Spleen (tissue), 11 donors: ENCODE measurements at regions not wholly inside any gene's neighbourhood (a gene's known extent, or its start where the extent isn't known, plus 50 kb on each side); places are given as distances from the start of the nearest gene placed in this dataset.

ENCODE experiments used
- DNase-seq: peaks from one replicate; pipeline ENCODE4 v3.0.0-alpha.2; 2020
- H3K27ac ChIP-seq, 8 donors: fragments of 200-600 bp; sonication (generic) in 7 of 8; 1 replicate in 4 of 8; 2 replicates in 4 of 8; pipeline versions ENCODE4 v1.5.0 to v1.8.0; 2016 to 2021; ENCODE audit warnings: inconsistent platforms in 4 of 8, mild to moderate bottlenecking in 4 of 8, moderate library complexity in 1 of 8
- H3K27me3 ChIP-seq, 7 donors: fragments of 200-600 bp; sonication (generic) in 6 of 7; replicated peaks in 1 of 7; 1 replicate in 4 of 7; 2 replicates in 3 of 7; pipeline versions ENCODE4 v1.5.0 to v1.8.0; 2016 to 2021; ENCODE audit warnings: inconsistent platforms in 3 of 7, mild to moderate bottlenecking in 1 of 7
- H3K36me3 ChIP-seq, 6 donors: fragments of 200-600 bp; sonication (generic) in 5 of 6; 1 replicate in 4 of 6; 2 replicates in 2 of 6; pipeline versions ENCODE4 v1.5.0 to v1.8.0; 2016 to 2021; ENCODE audit warnings: inconsistent platforms in 2 of 6
- H3K4me1 ChIP-seq, 6 donors: fragments of 200-600 bp; sonication (generic) in 5 of 6; 1 replicate in 3 of 6; 2 replicates in 3 of 6; pipeline versions ENCODE4 v1.5.0 to v1.8.0; 2016 to 2021; ENCODE audit warnings: inconsistent platforms in 3 of 6
- H3K4me3 ChIP-seq, 8 donors: fragments of 200-600 bp; sonication (generic) in 7 of 8; 1 replicate in 4 of 8; 2 replicates in 4 of 8; pipeline versions ENCODE4 v1.5.0 to v1.8.0; 2016 to 2021; ENCODE audit warnings: inconsistent platforms in 4 of 8, mild to moderate bottlenecking in 4 of 8, moderate library complexity in 2 of 8
- H3K9me3 ChIP-seq, 8 donors: fragments of 200-600 bp; sonication (generic) in 7 of 8; 1 replicate in 4 of 8; 2 replicates in 4 of 8; pipeline versions ENCODE4 v1.5.0 to v1.8.0; 2016 to 2021; ENCODE audit warnings: inconsistent platforms in 4 of 8
- POLR2A ChIP-seq, 3 donors: fragments of 450-650 bp; IDR thresholded peaks; one replicate each; pipeline ENCODE4 v1.5.1; 2017; ENCODE audit warnings: antibody characterized with exemption in 3 of 3, mild to moderate bottlenecking in 1 of 3
- POLR2AphosphoS5 ChIP-seq, 3 donors: sonication (generic); formaldehyde crosslinking; IDR thresholded peaks; one replicate each; pipeline ENCODE4 v1.5.1; 2017; ENCODE audit warnings: antibody characterized with exemption in 3 of 3
- WGBS, 5 donors: extraction: QIAGEN DNeasy Blood & Tissue Kit in 3 of 5; methylation state at CpG; one replicate each; pipeline versions ENCODE4 v1.1.5 to v1.1.7; 2013 to 2018; 5-methylcytosine and 5-hydroxymethylcytosine counted together
- intact Hi-C: fragments of 100-400 bp; cut with DNase I; formaldehyde crosslinking; loops from one replicate; pipeline ENCODE4 v1.15.0; 2023; ENCODE audit warnings: low total_unique reads
- TF ChIP-seq, protein P1 (sequence below), 11 experiments: fragments of 200-600 bp in 7 of 11; fragments of 450-650 bp in 4 of 11; sonication (generic) in 4 of 11; IDR thresholded peaks in 8 of 11; conservative IDR thresholded peaks in 3 of 11; 1 replicate in 7 of 11; 2 replicates in 4 of 11; pipeline versions ENCODE4 v1.4.0 to v1.8.0; 2016 to 2021; ENCODE audit warnings: antibody characterized with exemption in 11 of 11, inconsistent platforms in 4 of 11, mild to moderate bottlenecking in 1 of 11
- donor health status: healthy with polysubstance abuse.
- donor health status: DM: no; HTN: no; CAD: no; lungs with moderate emphysema.
- donor health status: DM: no; HTN: no; CAD: no.
- donor health status: Bipolar disorder and iron deficiency.
- donor health status: healthy.
- donor health status: DM: no; HTN: no; CAD: no.
- donor health status: DM: yes; HTN: yes; CAD: no.

- H3K27ac ChIP-seq: no peak overlapping the region
- 80 to 94% (median 84%) methylated on average over 2 of the region's 2 CpGs for WGBS, 5 donors
- no peaks in the 10 kb centered on the region for H3K36me3 ChIP-seq
- no peaks in the 10 kb centered on the region for H3K9me3 ChIP-seq
- intact Hi-C loops: no loop called here
- DNase-seq: no peak
- H3K4me3 ChIP-seq: no peak overlapping the region
- no peaks in the 10 kb centered on the region for H3K27me3 ChIP-seq
- H3K4me1 ChIP-seq: no peaks in the 10 kb centered on the region
- TF ChIP-seq POLR2AphosphoS5 (IDR thresholded peaks at IDR 0.05) (no peak), POLR2A (IDR thresholded peaks at IDR 0.05) (no peak)
- TF ChIP-seq, protein P1, sequence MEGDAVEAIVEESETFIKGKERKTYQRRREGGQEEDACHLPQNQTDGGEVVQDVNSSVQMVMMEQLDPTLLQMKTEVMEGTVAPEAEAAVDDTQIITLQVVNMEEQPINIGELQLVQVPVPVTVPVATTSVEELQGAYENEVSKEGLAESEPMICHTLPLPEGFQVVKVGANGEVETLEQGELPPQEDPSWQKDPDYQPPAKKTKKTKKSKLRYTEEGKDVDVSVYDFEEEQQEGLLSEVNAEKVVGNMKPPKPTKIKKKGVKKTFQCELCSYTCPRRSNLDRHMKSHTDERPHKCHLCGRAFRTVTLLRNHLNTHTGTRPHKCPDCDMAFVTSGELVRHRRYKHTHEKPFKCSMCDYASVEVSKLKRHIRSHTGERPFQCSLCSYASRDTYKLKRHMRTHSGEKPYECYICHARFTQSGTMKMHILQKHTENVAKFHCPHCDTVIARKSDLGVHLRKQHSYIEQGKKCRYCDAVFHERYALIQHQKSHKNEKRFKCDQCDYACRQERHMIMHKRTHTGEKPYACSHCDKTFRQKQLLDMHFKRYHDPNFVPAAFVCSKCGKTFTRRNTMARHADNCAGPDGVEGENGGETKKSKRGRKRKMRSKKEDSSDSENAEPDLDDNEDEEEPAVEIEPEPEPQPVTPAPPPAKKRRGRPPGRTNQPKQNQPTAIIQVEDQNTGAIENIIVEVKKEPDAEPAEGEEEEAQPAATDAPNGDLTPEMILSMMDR (IDR thresholded peaks at IDR 0.05 in 8 of 11, conservative IDR thresholded peaks at IDR 0.05 in 3 of 11): no peak
Measured at GRCh38 chr17:71934520-71934919, 186.3 kb upstream of the SOX9 start.

- no peaks in the 10 kb centered on the region for H3K9me3 ChIP-seq
- H3K36me3 ChIP-seq: no peaks in the 10 kb centered on the region
- no peak overlapping the region for H3K27ac ChIP-seq
- DNase-seq: no peak
- TF ChIP-seq POLR2A (IDR thresholded peaks at IDR 0.05) (no peak), POLR2AphosphoS5 (IDR thresholded peaks at IDR 0.05) (no peak)
- TF ChIP-seq, protein P1 (IDR thresholded peaks at IDR 0.05 in 8 of 11, conservative IDR thresholded peaks at IDR 0.05 in 3 of 11): no peak
- intact Hi-C loops: no loop called here
- H3K4me1 ChIP-seq: no peaks in the 10 kb centered on the region
- 66 to 78% (median 69%) methylated on average over 2 of the region's 2 CpGs for WGBS, 5 donors
- no peak overlapping the region for H3K4me3 ChIP-seq
- H3K27me3 ChIP-seq: no peaks in the 10 kb centered on the region
Measured at GRCh38 chr17:71935341-71935740, 185.5 kb upstream of the SOX9 start.

DNA sequence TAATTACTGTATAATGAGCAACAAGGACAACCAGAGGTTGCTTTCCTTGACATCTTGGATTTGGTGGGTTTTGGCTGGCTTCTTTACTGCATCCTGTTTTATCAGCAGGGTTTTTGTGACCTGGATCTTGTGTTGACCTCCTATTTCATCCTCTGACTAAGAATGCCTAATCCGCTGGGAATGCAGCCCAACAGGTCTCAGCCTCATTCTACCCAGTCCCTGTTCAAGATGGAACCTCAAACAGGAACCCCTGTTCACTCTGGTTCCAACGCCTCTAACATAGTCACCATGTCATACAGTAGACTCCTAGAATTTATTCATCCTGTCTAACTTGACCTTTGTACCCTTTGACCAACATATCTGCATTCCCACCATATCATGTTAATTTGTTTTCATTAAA, 183.8 kb upstream of the SOX9 start:
- intact Hi-C loops: no loop called here
- H3K9me3 ChIP-seq: no peaks in the 10 kb centered on the region
- H3K27ac ChIP-seq: no peak overlapping the region
- no peaks in the 10 kb centered on the region for H3K4me1 ChIP-seq
- H3K27me3 ChIP-seq: no peaks in the 10 kb centered on the region
- TF ChIP-seq POLR2A (IDR thresholded peaks at IDR 0.05) (no peak), POLR2AphosphoS5 (IDR thresholded peaks at IDR 0.05) (no peak)
- TF ChIP-seq, protein P1 (IDR thresholded peaks at IDR 0.05 in 8 of 11, conservative IDR thresholded peaks at IDR 0.05 in 3 of 11): no peak
- no peak overlapping the region for H3K4me3 ChIP-seq
- 66 to 86% (median 80%) methylated on average over 2 of the region's 2 CpGs for WGBS, 5 donors
- DNase-seq: no peak
- H3K36me3 ChIP-seq: no peaks in the 10 kb centered on the region

GRCh38 chr17:71937914-71938313, 182.9 kb upstream of the SOX9 start:
- intact Hi-C loops: no loop called here
- no peaks in the 10 kb centered on the region for H3K36me3 ChIP-seq
- H3K27me3 ChIP-seq: no peaks in the 10 kb centered on the region
- H3K27ac ChIP-seq: no peak overlapping the region
- WGBS, 5 donors: 64 to 88% (median 74%) methylated on average over 2 of the region's 2 CpGs
- H3K4me3 ChIP-seq: no peak overlapping the region
- H3K9me3 ChIP-seq: no peaks in the 10 kb centered on the region
- no peak for TF ChIP-seq POLR2AphosphoS5 (IDR thresholded peaks at IDR 0.05)
- TF ChIP-seq POLR2A (IDR thresholded peaks at IDR 0.05): no peak
- TF ChIP-seq, protein P1 (IDR thresholded peaks at IDR 0.05 in 8 of 11, conservative IDR thresholded peaks at IDR 0.05 in 3 of 11): no peak
- no peak for DNase-seq
- no peaks in the 10 kb centered on the region for H3K4me1 ChIP-seq
